C4-2B (cell line): ENCODE measurements at regions not wholly inside any gene's neighbourhood (a gene's known extent, or its start where the extent isn't known, plus 50 kb on each side); places are given as distances from the start of the nearest gene placed in this dataset.

Source experiments
- ZFX ChIP-seq: fragments of 450-650 bp; IDR thresholded peaks from 2 replicates; pipeline ENCODE4 v1.6.1; 2017
- TF ChIP-seq, protein P1 (sequence below): fragments of 450-650 bp; conservative IDR thresholded peaks from 2 replicates; pipeline ENCODE4 v1.5.1; 2017; ENCODE audit warnings: mild to moderate bottlenecking

DNA sequence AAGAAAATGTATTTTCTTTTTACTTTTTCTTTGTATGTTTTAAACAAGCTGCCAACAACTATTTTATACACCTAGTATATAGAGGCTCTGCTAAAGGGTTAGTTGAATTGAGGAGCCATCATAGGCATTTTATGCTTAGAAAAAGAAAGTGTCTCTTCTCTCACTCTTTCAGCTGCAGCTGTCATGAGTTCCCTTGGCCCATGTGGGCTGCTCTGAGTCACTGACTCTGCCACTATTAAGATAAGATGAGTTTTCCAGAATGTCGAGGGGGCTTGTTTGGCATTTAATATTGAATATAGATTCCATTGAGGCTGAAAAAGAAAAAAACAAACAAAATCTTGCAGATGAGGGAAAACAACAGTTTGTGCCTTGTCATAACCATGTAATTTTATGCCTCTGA, 126.0 kb upstream of the PAQR3 start:
- TF ChIP-seq, protein P1, sequence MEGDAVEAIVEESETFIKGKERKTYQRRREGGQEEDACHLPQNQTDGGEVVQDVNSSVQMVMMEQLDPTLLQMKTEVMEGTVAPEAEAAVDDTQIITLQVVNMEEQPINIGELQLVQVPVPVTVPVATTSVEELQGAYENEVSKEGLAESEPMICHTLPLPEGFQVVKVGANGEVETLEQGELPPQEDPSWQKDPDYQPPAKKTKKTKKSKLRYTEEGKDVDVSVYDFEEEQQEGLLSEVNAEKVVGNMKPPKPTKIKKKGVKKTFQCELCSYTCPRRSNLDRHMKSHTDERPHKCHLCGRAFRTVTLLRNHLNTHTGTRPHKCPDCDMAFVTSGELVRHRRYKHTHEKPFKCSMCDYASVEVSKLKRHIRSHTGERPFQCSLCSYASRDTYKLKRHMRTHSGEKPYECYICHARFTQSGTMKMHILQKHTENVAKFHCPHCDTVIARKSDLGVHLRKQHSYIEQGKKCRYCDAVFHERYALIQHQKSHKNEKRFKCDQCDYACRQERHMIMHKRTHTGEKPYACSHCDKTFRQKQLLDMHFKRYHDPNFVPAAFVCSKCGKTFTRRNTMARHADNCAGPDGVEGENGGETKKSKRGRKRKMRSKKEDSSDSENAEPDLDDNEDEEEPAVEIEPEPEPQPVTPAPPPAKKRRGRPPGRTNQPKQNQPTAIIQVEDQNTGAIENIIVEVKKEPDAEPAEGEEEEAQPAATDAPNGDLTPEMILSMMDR = no peak
- no peak for TF ChIP-seq ZFX
